ENCODE measurements at regions not wholly inside any gene's neighbourhood (a gene's known extent, or its start where the extent isn't known, plus 50 kb on each side); places are given as distances from the start of the nearest gene placed in this dataset.

GRCh38 chr4:71272976-71273375 lies 65.8 kb upstream of the SLC4A4 start:
- Histone ChIP-seq H3K4me3 (ENCODE audit: low read depth, low read length) (no peak overlapping the region), H3K27me3 (ENCODE audit: control insufficient read depth, insufficient read depth, low read length) (no peaks in the 10 kb centered on the region), H3K36me3 (ENCODE audit: control insufficient read depth, insufficient read depth, low read length) (no peaks in the 10 kb centered on the region)
- POLR2A ChIA-PET: no interaction called here
- DNase-seq (ENCODE audit: low read depth): no peak
- CTCF ChIA-PET: interaction anchor here (1.1 to 1.2 kb wide), 3 partner anchors 10 to 44 kb away, joined by 3 read pairs; no protein-coding TSS in a partner anchor
- TF ChIP-seq, protein P1, sequence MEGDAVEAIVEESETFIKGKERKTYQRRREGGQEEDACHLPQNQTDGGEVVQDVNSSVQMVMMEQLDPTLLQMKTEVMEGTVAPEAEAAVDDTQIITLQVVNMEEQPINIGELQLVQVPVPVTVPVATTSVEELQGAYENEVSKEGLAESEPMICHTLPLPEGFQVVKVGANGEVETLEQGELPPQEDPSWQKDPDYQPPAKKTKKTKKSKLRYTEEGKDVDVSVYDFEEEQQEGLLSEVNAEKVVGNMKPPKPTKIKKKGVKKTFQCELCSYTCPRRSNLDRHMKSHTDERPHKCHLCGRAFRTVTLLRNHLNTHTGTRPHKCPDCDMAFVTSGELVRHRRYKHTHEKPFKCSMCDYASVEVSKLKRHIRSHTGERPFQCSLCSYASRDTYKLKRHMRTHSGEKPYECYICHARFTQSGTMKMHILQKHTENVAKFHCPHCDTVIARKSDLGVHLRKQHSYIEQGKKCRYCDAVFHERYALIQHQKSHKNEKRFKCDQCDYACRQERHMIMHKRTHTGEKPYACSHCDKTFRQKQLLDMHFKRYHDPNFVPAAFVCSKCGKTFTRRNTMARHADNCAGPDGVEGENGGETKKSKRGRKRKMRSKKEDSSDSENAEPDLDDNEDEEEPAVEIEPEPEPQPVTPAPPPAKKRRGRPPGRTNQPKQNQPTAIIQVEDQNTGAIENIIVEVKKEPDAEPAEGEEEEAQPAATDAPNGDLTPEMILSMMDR (IDR thresholded peaks at IDR 0.05; ENCODE audit: insufficient read depth, low read depth, low read length): no peak

DNA sequence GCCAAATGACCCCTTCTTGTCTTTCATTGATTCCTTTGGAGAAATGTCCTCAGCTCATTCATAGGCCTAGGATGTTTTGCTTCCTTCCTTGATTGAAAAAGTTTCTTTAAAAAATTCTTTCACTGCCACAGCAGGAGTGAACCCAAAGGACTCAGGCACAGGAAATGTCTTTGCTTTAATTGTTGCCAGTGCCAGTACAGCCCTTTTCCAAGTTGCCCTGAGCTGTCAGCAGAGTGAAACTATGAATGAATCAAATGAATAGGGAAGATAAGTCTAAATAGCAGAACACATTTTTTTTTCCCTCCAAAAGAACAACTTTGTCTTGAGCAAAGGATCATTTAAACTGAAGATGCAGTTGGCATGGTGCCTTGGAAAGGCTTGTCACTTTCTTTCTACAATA lies 63.8 kb upstream of the SLC4A4 start:
- Histone ChIP-seq H3K27me3 (ENCODE audit: control insufficient read depth, insufficient read depth, low read length) (no peaks in the 10 kb centered on the region), H3K4me3 (ENCODE audit: low read depth, low read length) (no peak overlapping the region), H3K36me3 (ENCODE audit: control insufficient read depth, insufficient read depth, low read length) (no peaks in the 10 kb centered on the region)
- DNase-seq (ENCODE audit: low read depth): no peak
- CTCF ChIA-PET: interaction anchor here (1.5 kb wide), 1 partner anchor 9 kb away, joined by 4 read pairs; no protein-coding TSS in a partner anchor
- POLR2A ChIA-PET: interaction anchor here (0.6 kb wide), 1 partner anchor 9 kb away, joined by 5 read pairs; no protein-coding TSS in a partner anchor
- TF ChIP-seq, protein P1 (IDR thresholded peaks at IDR 0.05; ENCODE audit: insufficient read depth, low read depth, low read length): no peak

DNA sequence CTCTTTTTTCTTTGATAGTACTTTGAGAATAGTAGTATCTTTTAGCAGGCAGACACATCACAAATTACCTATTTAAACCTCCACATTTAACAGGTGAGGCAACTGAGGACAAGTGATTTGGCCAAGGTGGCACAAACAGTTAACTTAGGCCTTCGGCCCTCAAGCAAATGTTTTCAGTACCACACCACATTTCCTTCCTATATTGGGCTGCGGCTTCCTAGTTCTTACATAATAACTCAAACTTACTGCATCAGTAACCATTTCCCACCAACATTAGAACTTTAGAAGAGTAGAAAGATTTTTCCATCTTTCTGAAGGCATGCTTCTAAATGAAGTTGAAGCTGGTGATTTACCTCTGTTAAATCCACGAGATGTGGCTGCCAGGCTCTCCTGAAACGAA lies 63.2 kb upstream of the SLC4A4 start:
- Histone ChIP-seq H3K27me3 (ENCODE audit: control insufficient read depth, insufficient read depth, low read length) (no peaks in the 10 kb centered on the region), H3K4me3 (ENCODE audit: low read depth, low read length) (no peak overlapping the region), H3K36me3 (ENCODE audit: control insufficient read depth, insufficient read depth, low read length) (no peaks in the 10 kb centered on the region)
- no peak for DNase-seq (ENCODE audit: low read depth)
- ChIA-PET POLR2A (interaction anchor here (0.6 kb wide), 1 partner anchor 8 kb away, joined by 5 read pairs; no protein-coding TSS in a partner anchor), CTCF (interaction anchor here (1.5 kb wide), 1 partner anchor 9 kb away, joined by 4 read pairs; no protein-coding TSS in a partner anchor)
- TF ChIP-seq, protein P1 (IDR thresholded peaks at IDR 0.05; ENCODE audit: insufficient read depth, low read depth, low read length): no peak

DNA sequence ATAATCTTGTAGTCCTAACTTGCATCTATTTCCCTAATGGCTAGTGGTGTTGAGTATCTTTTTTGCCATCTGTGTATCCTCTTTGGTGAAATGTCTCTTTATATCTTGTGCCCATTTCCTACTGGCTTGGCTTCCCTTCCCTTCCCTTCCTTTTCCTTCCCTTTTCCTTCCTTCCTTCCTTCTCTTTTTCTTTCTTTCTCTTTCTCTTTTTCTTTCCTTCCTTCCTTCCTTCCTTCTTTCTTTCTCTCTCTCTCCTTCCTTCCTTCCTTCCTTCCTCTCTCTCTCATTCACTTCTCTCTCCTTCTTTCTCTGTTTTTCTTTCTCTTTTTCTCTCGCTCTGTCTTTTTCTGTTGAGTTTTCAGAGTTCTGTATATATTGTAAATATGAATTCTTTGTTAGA lies 61.5 kb upstream of the SLC4A4 start:
- no peak for DNase-seq (ENCODE audit: low read depth)
- no peaks in the 10 kb centered on the region for H3K36me3 ChIP-seq (ENCODE audit: control insufficient read depth, insufficient read depth, low read length)
- ChIA-PET CTCF (no interaction called here), POLR2A (no interaction called here)
- H3K27me3 ChIP-seq (ENCODE audit: control insufficient read depth, insufficient read depth, low read length): no peaks in the 10 kb centered on the region
- H3K4me3 ChIP-seq (ENCODE audit: low read depth, low read length): no peak overlapping the region
- TF ChIP-seq, protein P1 (IDR thresholded peaks at IDR 0.05; ENCODE audit: insufficient read depth, low read depth, low read length): no peak

DNA sequence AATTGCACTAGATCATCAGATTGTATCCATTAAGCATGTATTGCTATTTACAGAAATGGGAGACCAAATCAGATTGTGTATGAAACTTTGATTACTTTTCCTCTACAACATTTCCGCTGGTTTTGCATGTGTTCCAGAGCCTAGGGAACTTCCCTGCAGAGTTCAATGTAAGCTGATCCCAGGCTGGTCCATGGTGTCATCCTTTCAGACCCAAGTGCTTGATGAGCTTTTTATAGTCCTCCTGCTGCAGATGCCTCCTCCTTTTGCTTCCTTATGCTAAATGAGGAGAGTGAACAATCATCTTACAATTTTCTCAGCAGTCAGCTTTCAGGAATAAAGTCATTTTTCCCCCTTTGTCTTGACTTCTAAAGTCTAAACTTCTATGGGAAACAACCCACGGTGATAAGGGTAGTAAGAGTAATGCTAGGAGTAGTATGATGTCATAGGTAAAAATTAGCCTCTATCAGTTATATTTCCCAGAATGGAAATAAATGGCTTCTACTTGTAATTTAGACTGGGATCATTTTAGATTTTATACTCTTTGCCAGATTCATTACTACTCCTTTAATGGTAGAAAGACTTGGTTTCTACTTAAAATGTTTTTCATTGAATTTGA lies 55.1 kb upstream of the SLC4A4 start:
- TF ChIP-seq, protein P1 (IDR thresholded peaks at IDR 0.05; ENCODE audit: insufficient read depth, low read depth, low read length): no peak
- CTCF ChIA-PET: interaction anchor here (0.9 to 1.7 kb wide), 2 partner anchors 9 to 11 kb away, joined by 3 to 4 read pairs; no protein-coding TSS in a partner anchor
- POLR2A ChIA-PET: interaction anchor here (0.5 kb wide), 1 partner anchor 9 kb away, joined by 5 read pairs; no protein-coding TSS in a partner anchor
- no peak overlapping the region for H3K4me3 ChIP-seq (ENCODE audit: low read depth, low read length)
- DNase-seq (ENCODE audit: low read depth): no peak
- H3K36me3 ChIP-seq (ENCODE audit: control insufficient read depth, insufficient read depth, low read length): no peaks in the 10 kb centered on the region
- no peaks in the 10 kb centered on the region for H3K27me3 ChIP-seq (ENCODE audit: control insufficient read depth, insufficient read depth, low read length)

Data from BJ (cell line).